MM.1S (cell line): ENCODE measurements at regions not wholly inside any gene's neighbourhood (a gene's known extent, or its start where the extent isn't known, plus 50 kb on each side); places are given as distances from the start of the nearest gene placed in this dataset.

Source experiments
- DNase-seq: peaks from one replicate; pipeline ENCODE4 v3.0.0-alpha.2; 2015
- H2AFZ ChIP-seq: fragments of 300-600 bp; sonication (generic); 2 replicates; pipeline ENCODE4 v1.6.0; 2016; ENCODE audit warnings: antibody characterized with exemption, low read length
- H3F3A ChIP-seq: fragments of 300-600 bp; sonication (generic); 2 replicates; pipeline ENCODE4 v1.6.1; 2016; ENCODE audit warnings: mild to moderate bottlenecking, antibody characterized with exemption, low read length, moderate library complexity, mixed read lengths; ENCODE audit not compliant: insufficient read depth
- H3K27ac ChIP-seq: fragments of 300-600 bp; sonication (generic); 2 replicates; pipeline ENCODE4 v1.5.1; 2016; ENCODE audit warnings: mild to moderate bottlenecking, low read length
- H3K27me3 ChIP-seq: fragments of 300-600 bp; sonication (generic); replicated peaks from 2 replicates; pipeline ENCODE4 v1.6.0; 2016; ENCODE audit warnings: low read length; ENCODE audit not compliant: insufficient read depth
- H3K36me3 ChIP-seq: fragments of 300-600 bp; sonication (generic); replicated peaks from 2 replicates; pipeline ENCODE4 v1.6.1; 2016; ENCODE audit warnings: mild to moderate bottlenecking, low read length, mixed read lengths; ENCODE audit not compliant: insufficient read depth
- H3K4me1 ChIP-seq: fragments of 300-600 bp; sonication (generic); 2 replicates; pipeline ENCODE4 v1.6.1; 2016; ENCODE audit warnings: low read length, mixed read lengths
- H3K4me2 ChIP-seq: fragments of 300-600 bp; sonication (generic); 2 replicates; pipeline ENCODE4 v1.6.0; 2016; ENCODE audit warnings: low read depth, low read length
- H3K4me3 ChIP-seq: fragments of 300-600 bp; sonication (generic); 2 replicates; pipeline ENCODE4 v1.5.1; 2016; ENCODE audit warnings: low read length, mixed read lengths
- H3K79me2 ChIP-seq: fragments of 300-600 bp; sonication (generic); 2 replicates; pipeline ENCODE4 v1.6.1; 2016; ENCODE audit warnings: mixed run types, low read length, mixed read lengths
- H3K9ac ChIP-seq: fragments of 300-600 bp; sonication (generic); 2 replicates; pipeline ENCODE4 v1.6.1; 2016; ENCODE audit warnings: low read length, mixed read lengths
- H3K9me2 ChIP-seq: fragments of 300-600 bp; sonication (generic); replicated peaks from 2 replicates; pipeline ENCODE4 v1.6.1; 2016; ENCODE audit warnings: mild to moderate bottlenecking, low read length, mixed read lengths; ENCODE audit not compliant: insufficient read depth
- H3K9me3 ChIP-seq: fragments of 300-600 bp; sonication (generic); replicated peaks from 2 replicates; pipeline ENCODE4 v1.6.1; 2016; ENCODE audit warnings: mild to moderate bottlenecking, low read length, mixed read lengths; ENCODE audit not compliant: insufficient read depth
- H4K20me1 ChIP-seq: fragments of 300-600 bp; sonication (generic); 2 replicates; pipeline ENCODE4 v1.6.1; 2016; ENCODE audit warnings: mild to moderate bottlenecking, low read length, moderate library complexity, mixed read lengths; ENCODE audit not compliant: insufficient read depth
- CTCF ChIP-seq: fragments of 300-600 bp; sonication (generic); IDR thresholded peaks from 2 replicates; pipeline ENCODE4 v1.5.1; 2016; ENCODE audit warnings: antibody characterized with exemption, low read length, mixed read lengths
- EZH2 ChIP-seq: fragments of 300-600 bp; sonication (generic); optimal IDR thresholded peaks from 2 replicates; pipeline ENCODE3; 2017; ENCODE audit warnings: low read depth, mild to moderate bottlenecking, antibody characterized with exemption, low read length, mixed read lengths
- EZH2phosphoT487 ChIP-seq: fragments of 300-600 bp; sonication (generic); IDR thresholded peaks from 2 replicates; pipeline ENCODE4 v1.6.1; 2018; ENCODE audit warnings: antibody characterized with exemption, low read length

- no peak for DNase-seq
- no peak overlapping the region for H3K27ac ChIP-seq
- no peak overlapping the region for H2AFZ ChIP-seq
- H3K27me3 ChIP-seq, result no peaks in the 10 kb centered on the region
- H3K9me3 ChIP-seq, result no peaks in the 10 kb centered on the region
- TF ChIP-seq EZH2 (no peak), CTCF (no peak), EZH2phosphoT487 (no peak)
- no peaks in the 10 kb centered on the region for H3K79me2 ChIP-seq
- H3K4me3 ChIP-seq, result no peak overlapping the region
- no peaks in the 10 kb centered on the region for H3F3A ChIP-seq
- H3K4me1 ChIP-seq, result no peaks in the 10 kb centered on the region
- H3K9me2 ChIP-seq, result no peaks in the 10 kb centered on the region
- no peaks in the 10 kb centered on the region for H3K36me3 ChIP-seq
- H4K20me1 ChIP-seq, result no peaks in the 10 kb centered on the region
- H3K4me2 ChIP-seq, result no peak overlapping the region
- H3K9ac ChIP-seq, result no peak overlapping the region
Measured at GRCh38 chr14:56959121-56959520, 148.8 kb upstream of the OTX2 start.

GRCh38 chr14:56956182-56956581 lies 145.9 kb upstream of the OTX2 start:
- no peaks in the 10 kb centered on the region for H3K36me3 ChIP-seq
- no peak for TF ChIP-seq EZH2
- no peaks in the 10 kb centered on the region for H3K27me3 ChIP-seq
- no peaks in the 10 kb centered on the region for H3F3A ChIP-seq
- H3K4me1 ChIP-seq, result no peaks in the 10 kb centered on the region
- DNase-seq, result no peak
- H3K9ac ChIP-seq, result no peak overlapping the region
- no peaks in the 10 kb centered on the region for H3K79me2 ChIP-seq
- H3K4me2 ChIP-seq, result no peak overlapping the region
- H3K27ac ChIP-seq, result no peak overlapping the region
- H3K9me3 ChIP-seq, result no peaks in the 10 kb centered on the region
- H2AFZ ChIP-seq, result no peak overlapping the region
- no peaks in the 10 kb centered on the region for H4K20me1 ChIP-seq
- H3K9me2 ChIP-seq, result no peaks in the 10 kb centered on the region
- no peak overlapping the region for H3K4me3 ChIP-seq

GRCh38 chr14:56955745-56956144 lies 145.5 kb upstream of the OTX2 start:
- H3F3A ChIP-seq, result no peaks in the 10 kb centered on the region
- H3K9me2 ChIP-seq, result no peaks in the 10 kb centered on the region
- no peaks in the 10 kb centered on the region for H3K4me1 ChIP-seq
- H3K9me3 ChIP-seq, result no peaks in the 10 kb centered on the region
- no peak overlapping the region for H3K9ac ChIP-seq
- H4K20me1 ChIP-seq, result no peaks in the 10 kb centered on the region
- H3K4me3 ChIP-seq, result no peak overlapping the region
- no peak overlapping the region for H3K27ac ChIP-seq
- no peaks in the 10 kb centered on the region for H3K36me3 ChIP-seq
- DNase-seq, result no peak
- no peaks in the 10 kb centered on the region for H3K27me3 ChIP-seq
- no peak for TF ChIP-seq CTCF
- no peak for TF ChIP-seq EZH2
- no peak for TF ChIP-seq EZH2phosphoT487
- no peak overlapping the region for H3K4me2 ChIP-seq
- no peak overlapping the region for H2AFZ ChIP-seq
- H3K79me2 ChIP-seq, result no peaks in the 10 kb centered on the region

- no peak for TF ChIP-seq EZH2
- TF ChIP-seq EZH2phosphoT487, result no peak
- TF ChIP-seq CTCF, result no peak
- Histone ChIP-seq H3K27ac (no peak overlapping the region), H3F3A (no peaks in the 10 kb centered on the region)
Measured at GRCh38 chr14:56953884-56954283, 143.6 kb upstream of the OTX2 start.

More at GRCh38 chr14:56953884-56954283, 143.6 kb upstream of the OTX2 start:
- DNase-seq, result no peak
- no peaks in the 10 kb centered on the region for H3K4me1 ChIP-seq
- H3K9me3 ChIP-seq, result no peaks in the 10 kb centered on the region
- no peaks in the 10 kb centered on the region for H3K9me2 ChIP-seq
- no peak overlapping the region for H3K4me2 ChIP-seq
- H3K9ac ChIP-seq, result no peak overlapping the region
- H3K79me2 ChIP-seq, result no peaks in the 10 kb centered on the region
- H3K27me3 ChIP-seq, result no peaks in the 10 kb centered on the region
- no peaks in the 10 kb centered on the region for H3K36me3 ChIP-seq
- no peaks in the 10 kb centered on the region for H4K20me1 ChIP-seq
- no peak overlapping the region for H2AFZ ChIP-seq
- no peak overlapping the region for H3K4me3 ChIP-seq
